ENCODE measurements at regions not wholly inside any gene's neighbourhood (a gene's known extent, or its start where the extent isn't known, plus 50 kb on each side); places are given as distances from the start of the nearest gene placed in this dataset.

GRCh38 chr2:4391013-4391412 lies 687.6 kb downstream of the DCDC2C start:
- TF ChIP-seq CTCF (IDR thresholded peaks at IDR 0.05; ENCODE audit: poor library complexity, severe bottlenecking): no peak

GRCh38 chr2:4404363-4404762 lies 701.0 kb downstream of the DCDC2C start:
- no peak overlapping the region for H3K4me3 ChIP-seq (ENCODE audit: severe bottlenecking)
- ATAC-seq (ENCODE audit: low read depth) (no peak), DNase-seq (ENCODE audit: low spot score) (no peak)
- no peaks in the 10 kb centered on the region for H3K4me1 ChIP-seq (ENCODE audit: insufficient read depth, poor library complexity, severe bottlenecking)
- H3K27ac ChIP-seq (ENCODE audit: poor library complexity, severe bottlenecking): no peak overlapping the region
- no peaks in the 10 kb centered on the region for H3K36me3 ChIP-seq (ENCODE audit: low read depth)
- no peaks in the 10 kb centered on the region for H3K9me3 ChIP-seq (ENCODE audit: severe bottlenecking)
- no peak for TF ChIP-seq CTCF (IDR thresholded peaks at IDR 0.05; ENCODE audit: poor library complexity, severe bottlenecking)
- H3K27me3 ChIP-seq (ENCODE audit: insufficient read depth, poor library complexity, severe bottlenecking): no peaks in the 10 kb centered on the region

More at GRCh38 chr2:4391013-4391412, 687.6 kb downstream of the DCDC2C start:
- DNase-seq (ENCODE audit: low spot score) (no peak), ATAC-seq (ENCODE audit: low read depth) (no peak)
- Histone ChIP-seq H3K4me3 (ENCODE audit: severe bottlenecking) (no peak overlapping the region), H3K4me1 (ENCODE audit: insufficient read depth, poor library complexity, severe bottlenecking) (no peaks in the 10 kb centered on the region), H3K27me3 (ENCODE audit: insufficient read depth, poor library complexity, severe bottlenecking) (no peaks in the 10 kb centered on the region), H3K27ac (ENCODE audit: poor library complexity, severe bottlenecking) (no peak overlapping the region), H3K36me3 (ENCODE audit: low read depth) (no peaks in the 10 kb centered on the region), H3K9me3 (ENCODE audit: severe bottlenecking) (no peaks in the 10 kb centered on the region)

GRCh38 chr2:4408321-4408720 lies 704.9 kb downstream of the DCDC2C start:
- H3K4me1 ChIP-seq (ENCODE audit: insufficient read depth, poor library complexity, severe bottlenecking): no peaks in the 10 kb centered on the region
- H3K9me3 ChIP-seq (ENCODE audit: severe bottlenecking): no peaks in the 10 kb centered on the region
- no peaks in the 10 kb centered on the region for H3K36me3 ChIP-seq (ENCODE audit: low read depth)
- TF ChIP-seq CTCF (IDR thresholded peaks at IDR 0.05; ENCODE audit: poor library complexity, severe bottlenecking): no peak
- ATAC-seq (ENCODE audit: low read depth) (no peak), DNase-seq (ENCODE audit: low spot score) (no peak)
- H3K4me3 ChIP-seq (ENCODE audit: severe bottlenecking): no peak overlapping the region
- no peaks in the 10 kb centered on the region for H3K27me3 ChIP-seq (ENCODE audit: insufficient read depth, poor library complexity, severe bottlenecking)
- H3K27ac ChIP-seq (ENCODE audit: poor library complexity, severe bottlenecking): no peak overlapping the region

GRCh38 chr2:4412637-4413187 lies 709.3 kb downstream of the DCDC2C start:
- DNase-seq (ENCODE audit: low spot score) (no peak), ATAC-seq (ENCODE audit: low read depth) (no peak)
- no peak for TF ChIP-seq CTCF (IDR thresholded peaks at IDR 0.05; ENCODE audit: poor library complexity, severe bottlenecking)
- no peaks in the 10 kb centered on the region for H3K9me3 ChIP-seq (ENCODE audit: severe bottlenecking)
- H3K27me3 ChIP-seq (ENCODE audit: insufficient read depth, poor library complexity, severe bottlenecking): no peaks in the 10 kb centered on the region
- H3K27ac ChIP-seq (ENCODE audit: poor library complexity, severe bottlenecking): no peak overlapping the region
- H3K4me3 ChIP-seq (ENCODE audit: severe bottlenecking): no peak overlapping the region
- no peaks in the 10 kb centered on the region for H3K4me1 ChIP-seq (ENCODE audit: insufficient read depth, poor library complexity, severe bottlenecking)
- H3K36me3 ChIP-seq (ENCODE audit: low read depth): no peaks in the 10 kb centered on the region

GRCh38 chr2:4415171-4415570 lies 711.8 kb downstream of the DCDC2C start:
- H3K4me3 ChIP-seq (ENCODE audit: severe bottlenecking): no peak overlapping the region
- no peaks in the 10 kb centered on the region for H3K4me1 ChIP-seq (ENCODE audit: insufficient read depth, poor library complexity, severe bottlenecking)
- H3K9me3 ChIP-seq (ENCODE audit: severe bottlenecking): no peaks in the 10 kb centered on the region
- ATAC-seq (ENCODE audit: low read depth) (no peak), DNase-seq (ENCODE audit: low spot score) (no peak)
- TF ChIP-seq CTCF (IDR thresholded peaks at IDR 0.05; ENCODE audit: poor library complexity, severe bottlenecking): no peak
- no peak overlapping the region for H3K27ac ChIP-seq (ENCODE audit: poor library complexity, severe bottlenecking)
- H3K36me3 ChIP-seq (ENCODE audit: low read depth): no peaks in the 10 kb centered on the region
- H3K27me3 ChIP-seq (ENCODE audit: insufficient read depth, poor library complexity, severe bottlenecking): no peaks in the 10 kb centered on the region
